Neural cell (in vitro differentiated cells): ENCODE measurements at regions not wholly inside any gene's neighbourhood (a gene's known extent, or its start where the extent isn't known, plus 50 kb on each side); places are given as distances from the start of the nearest gene placed in this dataset.

Experiments
- H2AFZ ChIP-seq: fragments of 200-600, 300-800 bp; sonication (generic), shearing (Covaris generic); 2 replicates; pipeline ENCODE4 v1.6.0; 2014; ENCODE audit warnings: low read depth, mild to moderate bottlenecking, antibody characterized with exemption, low read length, moderate library complexity
- H3F3A ChIP-seq: fragments of 200-600 bp; shearing (Covaris generic); 2 replicates; pipeline ENCODE4 v1.6.1; 2016; ENCODE audit warnings: mild to moderate bottlenecking, moderate library complexity, mixed read lengths, antibody characterized with exemption, low read length; ENCODE audit not compliant: insufficient read depth, poor library complexity, severe bottlenecking
- H3K27ac ChIP-seq: fragments of 200-600, 300-800 bp; sonication (generic), shearing (Covaris generic); 2 replicates; pipeline ENCODE4 v1.5.1; 2014; ENCODE audit warnings: mild to moderate bottlenecking, low read length, moderate library complexity
- H3K27me3 ChIP-seq: fragments of 300-800, 200-600 bp; sonication (generic), shearing (Covaris generic); 2 replicates; pipeline ENCODE4 v1.6.0; 2014; ENCODE audit warnings: mild to moderate bottlenecking, low read depth, low read length, moderate library complexity; ENCODE audit not compliant: insufficient read depth
- H3K36me3 ChIP-seq: fragments of 300-800, 200-600 bp; sonication (generic), shearing (Covaris generic); 2 replicates; pipeline ENCODE4 v1.5.1; 2014; ENCODE audit warnings: mild to moderate bottlenecking, antibody characterized with exemption, low read length, moderate library complexity; ENCODE audit not compliant: insufficient read depth
- H3K4me2 ChIP-seq: fragments of 300-800, 200-600 bp; sonication (generic), shearing (Covaris generic); 2 replicates; pipeline ENCODE4 v1.6.0; 2014; ENCODE audit warnings: mild to moderate bottlenecking, low read length
- H3K4me3 ChIP-seq: fragments of 300-800, 200-600 bp; sonication (generic), shearing (Covaris generic); 2 replicates; pipeline ENCODE4 v1.5.1; 2014; ENCODE audit warnings: mild to moderate bottlenecking, low read length, moderate library complexity
- H3K79me2 ChIP-seq: fragments of 200-600 bp; shearing (Covaris generic); replicated peaks from 2 replicates; pipeline ENCODE4 v1.6.0; 2014; ENCODE audit warnings: mild to moderate bottlenecking, low read length, moderate library complexity; ENCODE audit not compliant: insufficient read depth
- H3K9ac ChIP-seq: fragments of 300-800, 200-600 bp; sonication (generic), shearing (Covaris generic); 2 replicates; pipeline ENCODE4 v1.6.1; 2016; ENCODE audit warnings: mild to moderate bottlenecking, low read length, mixed read lengths
- H3K9me2 ChIP-seq: fragments of 200-600 bp; shearing (Covaris generic); 2 replicates; pipeline ENCODE4 v1.6.1; 2016; ENCODE audit warnings: mild to moderate bottlenecking, low read length, mixed read lengths; ENCODE audit not compliant: insufficient read depth
- H3K9me3 ChIP-seq: fragments of 200-600, 300-800 bp; sonication (generic), shearing (Covaris generic); 2 replicates; pipeline ENCODE4 v1.6.1; 2016; ENCODE audit warnings: mild to moderate bottlenecking, mixed run types, low read length, moderate library complexity, mixed read lengths
- H4K20me1 ChIP-seq: fragments of 200-600 bp; shearing (Covaris generic); 2 replicates; pipeline ENCODE4 v1.6.1; 2016; ENCODE audit warnings: mild to moderate bottlenecking, mixed run types; ENCODE audit not compliant: insufficient read depth
- EP300 ChIP-seq: fragments of 450-650 bp; conservative IDR thresholded peaks from 2 replicates; pipeline ENCODE4 v1.6.1; 2014; ENCODE audit warnings: antibody characterized with exemption, mild to moderate bottlenecking, moderate library complexity; ENCODE audit not compliant: poor library complexity, severe bottlenecking
- EZH2 ChIP-seq: fragments of 200-600, 300-800 bp; shearing (Covaris generic), sonication (generic); IDR thresholded peaks from 2 replicates; pipeline ENCODE4 v1.6.1; 2014; ENCODE audit warnings: antibody characterized with exemption, low read length, borderline replicate concordance, mild to moderate bottlenecking; ENCODE audit not compliant: insufficient read depth, poor library complexity, severe bottlenecking
- MXI1 ChIP-seq: fragments of 450-650 bp; conservative IDR thresholded peaks from 2 replicates; pipeline ENCODE4 v1.6.1; 2014; ENCODE audit warnings: antibody characterized with exemption, mild to moderate bottlenecking; ENCODE audit not compliant: poor library complexity, severe bottlenecking
- POLR2AphosphoS5 ChIP-seq: IDR thresholded peaks from 2 replicates; pipeline ENCODE4 v1.6.1; 2012
- RAD21 ChIP-seq: fragments of 450-650 bp; conservative IDR thresholded peaks from 2 replicates; pipeline ENCODE4 v1.6.1; 2014; ENCODE audit warnings: antibody characterized with exemption, mild to moderate bottlenecking, moderate library complexity
- SMC3 ChIP-seq: fragments of 450-650 bp; conservative IDR thresholded peaks from 2 replicates; pipeline ENCODE4 v1.6.1; 2014; ENCODE audit warnings: antibody characterized with exemption, mild to moderate bottlenecking, moderate library complexity; ENCODE audit not compliant: poor library complexity
- TAF1 ChIP-seq: IDR thresholded peaks from 2 replicates; pipeline ENCODE4 v1.6.1; 2012; ENCODE audit warnings: low read depth
- TF ChIP-seq, protein P1 (sequence below): IDR thresholded peaks from 2 replicates; pipeline ENCODE4 v1.6.1; 2012; ENCODE audit warnings: borderline replicate concordance
- TF ChIP-seq, protein P2 (sequence below): fragments of 450-650 bp; IDR thresholded peaks from 2 replicates; pipeline ENCODE4 v1.5.1; 2014; ENCODE audit warnings: antibody characterized with exemption, mild to moderate bottlenecking, moderate library complexity; ENCODE audit not compliant: poor library complexity, severe bottlenecking

DNA sequence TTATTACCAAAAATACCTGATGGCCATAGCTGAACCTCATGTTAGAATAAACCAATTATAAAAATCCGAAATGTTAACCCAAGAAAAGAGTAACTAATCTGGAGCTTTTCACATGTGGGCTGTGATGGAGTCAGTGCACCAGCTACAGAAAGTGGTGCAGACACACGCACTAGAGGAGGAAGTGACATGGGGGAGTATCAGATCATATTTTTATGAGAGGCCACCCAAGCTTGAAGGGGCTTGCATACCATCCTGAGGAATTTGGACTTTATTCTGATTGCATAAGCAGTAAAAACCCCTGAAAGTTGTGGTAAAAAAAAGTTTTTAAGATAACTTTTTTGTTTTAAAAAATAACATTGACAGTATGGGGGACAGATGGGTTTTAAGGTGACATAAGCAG is 1148.5 kb upstream of the CELF2 start:
- no peak overlapping the region for H3K9ac ChIP-seq
- no peaks in the 10 kb centered on the region for H3K9me2 ChIP-seq
- no peak overlapping the region for H3K27ac ChIP-seq
- H4K20me1 ChIP-seq, result no peaks in the 10 kb centered on the region
- H3K4me3 ChIP-seq, result no peak overlapping the region
- no peaks in the 10 kb centered on the region for H3F3A ChIP-seq
- H3K4me2 ChIP-seq, result no peak overlapping the region
- TF ChIP-seq MXI1 (no peak), EP300 (no peak), SMC3 (no peak), POLR2AphosphoS5 (no peak), TAF1 (no peak), RAD21 (no peak), EZH2 (no peak)
- TF ChIP-seq, protein P1, sequence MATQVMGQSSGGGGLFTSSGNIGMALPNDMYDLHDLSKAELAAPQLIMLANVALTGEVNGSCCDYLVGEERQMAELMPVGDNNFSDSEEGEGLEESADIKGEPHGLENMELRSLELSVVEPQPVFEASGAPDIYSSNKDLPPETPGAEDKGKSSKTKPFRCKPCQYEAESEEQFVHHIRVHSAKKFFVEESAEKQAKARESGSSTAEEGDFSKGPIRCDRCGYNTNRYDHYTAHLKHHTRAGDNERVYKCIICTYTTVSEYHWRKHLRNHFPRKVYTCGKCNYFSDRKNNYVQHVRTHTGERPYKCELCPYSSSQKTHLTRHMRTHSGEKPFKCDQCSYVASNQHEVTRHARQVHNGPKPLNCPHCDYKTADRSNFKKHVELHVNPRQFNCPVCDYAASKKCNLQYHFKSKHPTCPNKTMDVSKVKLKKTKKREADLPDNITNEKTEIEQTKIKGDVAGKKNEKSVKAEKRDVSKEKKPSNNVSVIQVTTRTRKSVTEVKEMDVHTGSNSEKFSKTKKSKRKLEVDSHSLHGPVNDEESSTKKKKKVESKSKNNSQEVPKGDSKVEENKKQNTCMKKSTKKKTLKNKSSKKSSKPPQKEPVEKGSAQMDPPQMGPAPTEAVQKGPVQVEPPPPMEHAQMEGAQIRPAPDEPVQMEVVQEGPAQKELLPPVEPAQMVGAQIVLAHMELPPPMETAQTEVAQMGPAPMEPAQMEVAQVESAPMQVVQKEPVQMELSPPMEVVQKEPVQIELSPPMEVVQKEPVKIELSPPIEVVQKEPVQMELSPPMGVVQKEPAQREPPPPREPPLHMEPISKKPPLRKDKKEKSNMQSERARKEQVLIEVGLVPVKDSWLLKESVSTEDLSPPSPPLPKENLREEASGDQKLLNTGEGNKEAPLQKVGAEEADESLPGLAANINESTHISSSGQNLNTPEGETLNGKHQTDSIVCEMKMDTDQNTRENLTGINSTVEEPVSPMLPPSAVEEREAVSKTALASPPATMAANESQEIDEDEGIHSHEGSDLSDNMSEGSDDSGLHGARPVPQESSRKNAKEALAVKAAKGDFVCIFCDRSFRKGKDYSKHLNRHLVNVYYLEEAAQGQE, result no peak
- TF ChIP-seq, protein P2, sequence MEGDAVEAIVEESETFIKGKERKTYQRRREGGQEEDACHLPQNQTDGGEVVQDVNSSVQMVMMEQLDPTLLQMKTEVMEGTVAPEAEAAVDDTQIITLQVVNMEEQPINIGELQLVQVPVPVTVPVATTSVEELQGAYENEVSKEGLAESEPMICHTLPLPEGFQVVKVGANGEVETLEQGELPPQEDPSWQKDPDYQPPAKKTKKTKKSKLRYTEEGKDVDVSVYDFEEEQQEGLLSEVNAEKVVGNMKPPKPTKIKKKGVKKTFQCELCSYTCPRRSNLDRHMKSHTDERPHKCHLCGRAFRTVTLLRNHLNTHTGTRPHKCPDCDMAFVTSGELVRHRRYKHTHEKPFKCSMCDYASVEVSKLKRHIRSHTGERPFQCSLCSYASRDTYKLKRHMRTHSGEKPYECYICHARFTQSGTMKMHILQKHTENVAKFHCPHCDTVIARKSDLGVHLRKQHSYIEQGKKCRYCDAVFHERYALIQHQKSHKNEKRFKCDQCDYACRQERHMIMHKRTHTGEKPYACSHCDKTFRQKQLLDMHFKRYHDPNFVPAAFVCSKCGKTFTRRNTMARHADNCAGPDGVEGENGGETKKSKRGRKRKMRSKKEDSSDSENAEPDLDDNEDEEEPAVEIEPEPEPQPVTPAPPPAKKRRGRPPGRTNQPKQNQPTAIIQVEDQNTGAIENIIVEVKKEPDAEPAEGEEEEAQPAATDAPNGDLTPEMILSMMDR, result no peak
- H3K27me3 ChIP-seq, result no peaks in the 10 kb centered on the region
- H3K79me2 ChIP-seq, result no peaks in the 10 kb centered on the region
- no peaks in the 10 kb centered on the region for H3K9me3 ChIP-seq
- no peaks in the 10 kb centered on the region for H3K36me3 ChIP-seq
- H2AFZ ChIP-seq, result no peak overlapping the region

DNA sequence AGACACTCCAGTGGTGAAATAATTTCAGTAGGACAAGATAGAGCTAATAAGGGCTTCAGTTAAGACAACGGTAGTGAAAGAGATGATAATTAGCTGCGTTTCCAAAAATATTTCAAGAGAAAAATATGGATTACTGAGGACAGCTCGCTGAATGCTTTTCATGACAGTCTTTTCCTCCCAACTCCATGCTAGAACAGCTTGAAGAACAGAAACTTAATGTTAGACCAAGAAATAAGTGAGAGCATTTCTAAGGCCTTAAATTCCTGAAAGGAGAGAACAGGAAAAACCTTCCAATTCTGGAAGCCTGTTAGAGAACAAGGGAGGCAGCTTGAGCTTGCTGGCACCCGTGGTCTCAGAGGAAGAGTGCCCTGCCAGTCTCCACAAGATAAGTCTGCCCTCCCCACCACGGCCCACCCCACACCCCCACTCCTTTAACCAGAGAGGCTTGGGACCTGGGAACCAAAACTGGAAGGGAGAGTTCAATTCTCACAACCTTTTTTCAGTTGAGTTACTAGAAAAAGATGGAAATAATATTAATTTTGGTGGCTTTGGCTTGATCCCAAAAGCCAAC is 1148.0 kb upstream of the CELF2 start:
- Histone ChIP-seq H3K4me3 (no peak overlapping the region), H4K20me1 (no peaks in the 10 kb centered on the region), H3K79me2 (no peaks in the 10 kb centered on the region), H2AFZ (no peak overlapping the region), H3K36me3 (no peaks in the 10 kb centered on the region), H3K9me2 (no peaks in the 10 kb centered on the region), H3K9me3 (no peaks in the 10 kb centered on the region), H3K27ac (no peak overlapping the region), H3K9ac (no peak overlapping the region), H3F3A (no peaks in the 10 kb centered on the region), H3K27me3 (no peaks in the 10 kb centered on the region), H3K4me2 (no peak overlapping the region)
- TF ChIP-seq MXI1 (no peak), SMC3 (no peak), EP300 (no peak), TAF1 (no peak), EZH2 (no peak), POLR2AphosphoS5 (no peak), RAD21 (no peak)
- TF ChIP-seq, protein P2, result no peak
- TF ChIP-seq, protein P1, result no peak
